NB4 (cell line): ENCODE measurements at regions not wholly inside any gene's neighbourhood (a gene's known extent, or its start where the extent isn't known, plus 50 kb on each side); places are given as distances from the start of the nearest gene placed in this dataset.
A peak's percentile ranks its signal among the peaks of the same experiment; 100 is the strongest.

ENCODE experiments used
- DNase-seq: peaks from one replicate; pipeline ENCODE4 v3.0.0; 2010; ENCODE audit warnings: low read depth
- H3K4me3 ChIP-seq: one replicate; pipeline ENCODE4 v1.5.1; 2011; ENCODE audit warnings: mild to moderate bottlenecking, low read depth, low read length, moderate library complexity
- MYC ChIP-seq: IDR thresholded peaks from 2 replicates; pipeline ENCODE4 v1.6.1; 2011; ENCODE audit warnings: low read depth, low read length
- POLR2A ChIP-seq: IDR thresholded peaks from 2 replicates; pipeline ENCODE4 v1.6.1; 2011; ENCODE audit warnings: mild to moderate bottlenecking; ENCODE audit not compliant: insufficient read length; ENCODE audit errors: extremely low read depth
- TF ChIP-seq, protein P1 (sequence below): IDR thresholded peaks from one replicate; pipeline ENCODE4 v1.5.1; 2012; ENCODE audit warnings: low read depth, low read length
- TF ChIP-seq, protein P2 (sequence below): IDR thresholded peaks from 2 replicates; pipeline ENCODE4 v1.6.1; 2011; ENCODE audit warnings: low read depth, low read length

DNA sequence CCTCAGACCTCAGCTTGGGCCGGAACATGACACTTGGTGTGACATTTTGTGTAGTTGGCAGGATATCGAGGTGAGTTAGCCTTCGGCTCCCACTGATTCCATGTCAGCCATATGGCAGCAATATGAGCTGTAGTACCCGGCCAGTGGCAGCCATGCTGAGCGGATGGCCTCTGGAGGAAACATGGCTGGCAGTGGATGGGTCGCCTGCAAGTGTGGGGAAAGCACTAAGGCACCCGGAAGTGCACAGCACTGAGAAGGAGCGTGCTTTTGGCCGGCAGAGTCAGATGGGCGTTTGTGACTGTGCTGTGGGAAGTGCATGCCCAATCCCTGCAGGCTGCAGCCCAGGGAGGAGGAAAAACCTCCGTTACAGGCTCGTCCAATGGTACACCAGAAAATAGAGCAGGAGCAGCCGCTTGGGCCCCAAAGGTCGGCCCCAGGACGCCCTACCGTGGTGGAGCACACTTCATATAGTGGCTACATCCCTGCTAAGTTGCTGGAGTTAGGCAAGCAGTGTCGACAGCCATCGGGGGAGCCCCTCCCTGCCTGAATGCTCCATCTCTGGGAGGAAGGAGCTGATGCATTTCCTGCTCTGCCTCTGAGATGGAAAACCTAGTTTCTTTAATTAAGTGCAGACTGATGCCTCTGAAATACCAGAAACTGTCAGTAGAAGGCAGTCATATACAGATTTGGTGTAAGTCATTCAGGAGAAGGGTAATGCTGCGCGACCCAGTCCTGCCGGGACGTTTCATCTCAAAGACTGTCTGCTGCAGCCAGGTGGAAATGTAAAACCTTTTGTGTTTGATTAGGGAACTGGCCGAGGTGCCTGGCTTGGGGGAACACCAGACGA, 2185.8 kb upstream of the ACO1 start:
- TF ChIP-seq, protein P1, sequence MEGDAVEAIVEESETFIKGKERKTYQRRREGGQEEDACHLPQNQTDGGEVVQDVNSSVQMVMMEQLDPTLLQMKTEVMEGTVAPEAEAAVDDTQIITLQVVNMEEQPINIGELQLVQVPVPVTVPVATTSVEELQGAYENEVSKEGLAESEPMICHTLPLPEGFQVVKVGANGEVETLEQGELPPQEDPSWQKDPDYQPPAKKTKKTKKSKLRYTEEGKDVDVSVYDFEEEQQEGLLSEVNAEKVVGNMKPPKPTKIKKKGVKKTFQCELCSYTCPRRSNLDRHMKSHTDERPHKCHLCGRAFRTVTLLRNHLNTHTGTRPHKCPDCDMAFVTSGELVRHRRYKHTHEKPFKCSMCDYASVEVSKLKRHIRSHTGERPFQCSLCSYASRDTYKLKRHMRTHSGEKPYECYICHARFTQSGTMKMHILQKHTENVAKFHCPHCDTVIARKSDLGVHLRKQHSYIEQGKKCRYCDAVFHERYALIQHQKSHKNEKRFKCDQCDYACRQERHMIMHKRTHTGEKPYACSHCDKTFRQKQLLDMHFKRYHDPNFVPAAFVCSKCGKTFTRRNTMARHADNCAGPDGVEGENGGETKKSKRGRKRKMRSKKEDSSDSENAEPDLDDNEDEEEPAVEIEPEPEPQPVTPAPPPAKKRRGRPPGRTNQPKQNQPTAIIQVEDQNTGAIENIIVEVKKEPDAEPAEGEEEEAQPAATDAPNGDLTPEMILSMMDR = peak; percentile 5
- TF ChIP-seq, protein P2, sequence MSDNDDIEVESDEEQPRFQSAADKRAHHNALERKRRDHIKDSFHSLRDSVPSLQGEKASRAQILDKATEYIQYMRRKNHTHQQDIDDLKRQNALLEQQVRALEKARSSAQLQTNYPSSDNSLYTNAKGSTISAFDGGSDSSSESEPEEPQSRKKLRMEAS = no peak
- peak; percentile 11 for DNase-seq
- no peak overlapping the region for H3K4me3 ChIP-seq

DNA sequence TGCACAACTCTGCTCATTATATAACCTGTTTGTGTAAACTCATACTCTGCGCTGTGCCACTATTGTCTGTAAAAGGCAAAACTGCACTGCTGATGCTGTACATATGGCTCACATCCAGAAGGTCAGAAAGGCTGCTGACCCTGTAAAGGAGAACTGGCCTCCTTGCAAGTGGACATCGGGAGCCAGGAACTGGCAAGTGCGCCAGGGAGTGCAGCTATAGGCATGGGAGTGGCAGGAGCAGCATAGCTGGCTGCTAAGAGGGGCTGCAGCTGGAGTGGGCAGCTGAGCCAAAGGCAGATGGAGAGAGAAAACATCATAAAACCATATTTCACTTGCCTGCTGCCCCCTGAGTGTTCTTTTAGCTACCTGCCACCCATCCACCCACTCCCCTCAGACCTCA, 2183.4 kb upstream of the ACO1 start:
- H3K4me3 ChIP-seq = no peak overlapping the region
- DNase-seq = no peak
- TF ChIP-seq POLR2A (no peak), MYC (no peak)
- TF ChIP-seq, protein P1 = no peak
- TF ChIP-seq, protein P2 = no peak

DNA sequence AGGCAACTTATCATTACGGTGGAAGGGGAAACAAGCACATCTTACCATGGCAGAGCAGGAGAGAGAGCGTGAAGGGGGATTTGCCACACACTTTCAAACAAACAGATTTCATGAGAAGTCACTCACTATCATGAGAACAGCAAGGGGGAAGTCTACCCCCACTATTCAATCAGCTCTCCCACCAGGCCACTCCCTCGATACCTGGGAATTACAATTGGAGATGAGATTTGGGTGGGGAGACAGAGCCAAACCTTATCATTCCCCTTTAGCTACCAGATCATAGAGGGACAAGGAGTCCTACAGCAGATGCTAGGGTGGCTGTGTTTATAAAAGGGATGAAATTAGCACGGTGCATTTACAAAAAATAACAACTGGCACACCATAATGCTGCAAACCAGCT, 2149.4 kb upstream of the ACO1 start:
- DNase-seq = no peak
- H3K4me3 ChIP-seq = no peak overlapping the region
- TF ChIP-seq, protein P2 = no peak
- TF ChIP-seq, protein P1 = no peak

DNA sequence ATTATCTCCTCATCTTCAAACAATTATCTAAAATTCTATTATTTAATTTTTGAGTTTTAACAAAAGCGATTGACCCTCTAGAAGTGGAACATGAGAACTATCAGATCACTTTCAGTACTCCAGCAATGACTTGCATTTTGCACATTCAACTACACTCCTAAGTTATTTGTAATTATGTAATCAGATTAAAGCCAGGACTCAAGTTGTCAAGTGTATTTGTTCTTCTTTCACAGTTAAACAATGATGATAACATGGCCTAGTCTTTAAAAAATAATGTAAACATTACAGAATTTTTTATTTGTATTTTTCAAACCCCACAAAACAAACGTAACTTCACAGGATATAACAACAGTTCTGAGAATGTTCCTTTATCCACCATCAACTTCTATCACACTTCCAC, 2148.9 kb upstream of the ACO1 start:
- no peak for DNase-seq
- no peak overlapping the region for H3K4me3 ChIP-seq

DNA sequence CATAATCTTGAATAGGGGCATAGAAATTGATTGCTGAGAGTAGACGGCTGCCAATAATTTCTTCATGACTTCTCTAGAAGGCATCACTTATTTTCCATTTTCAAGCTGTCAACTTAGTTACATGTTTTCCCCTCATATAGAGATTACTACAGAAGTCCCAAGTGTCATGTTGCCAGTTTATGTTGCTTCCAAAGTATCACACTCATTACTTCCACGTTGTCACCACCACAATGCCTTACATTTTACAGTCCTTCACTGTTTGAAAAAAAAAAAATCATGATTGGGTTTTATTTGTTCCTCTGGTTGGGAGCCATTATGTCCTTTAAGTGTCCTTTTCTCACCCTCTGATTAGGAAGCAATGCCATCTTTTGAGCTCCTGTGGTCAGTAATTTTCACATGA, 2144.6 kb upstream of the ACO1 start:
- TF ChIP-seq MYC (no peak), POLR2A (no peak)
- TF ChIP-seq, protein P1 = no peak
- TF ChIP-seq, protein P2 = no peak

More for the DNA sequence above, 2148.9 kb upstream of the ACO1 start:
- TF ChIP-seq POLR2A (no peak), MYC (no peak)
- TF ChIP-seq, protein P1 = no peak
- TF ChIP-seq, protein P2 = no peak

DNA sequence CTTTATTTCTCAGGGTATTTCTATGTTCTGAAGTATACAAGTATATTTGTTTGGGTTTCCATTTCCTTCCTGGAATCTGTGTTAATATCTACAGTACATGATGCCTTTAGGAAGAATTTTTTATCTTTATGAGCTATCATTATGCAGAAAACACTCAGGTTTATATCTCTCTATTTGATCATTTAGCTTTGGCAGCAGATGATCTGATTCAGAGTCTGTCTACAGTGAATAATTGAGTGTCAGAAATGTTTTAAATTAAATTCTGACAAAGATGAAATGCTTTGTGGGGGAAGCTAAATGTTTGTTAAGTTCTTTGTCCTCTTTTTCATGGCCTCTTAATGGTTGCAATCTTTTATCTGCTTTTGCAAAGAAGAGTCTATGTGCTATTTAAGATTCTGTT, 2141.0 kb upstream of the ACO1 start:
- TF ChIP-seq POLR2A (no peak), MYC (no peak)
- TF ChIP-seq, protein P1 = no peak
- TF ChIP-seq, protein P2 = no peak
- H3K4me3 ChIP-seq = no peak overlapping the region
- DNase-seq = no peak

More for the DNA sequence above, 2144.6 kb upstream of the ACO1 start:
- no peak for DNase-seq
- no peak overlapping the region for H3K4me3 ChIP-seq
